ENCODE measurements at regions not wholly inside any gene's neighbourhood (a gene's known extent, or its start where the extent isn't known, plus 50 kb on each side); places are given as distances from the start of the nearest gene placed in this dataset.

GRCh38 chr2:7952046-7952745 lies 729.7 kb upstream of the ID2 start:
- DNase-seq = no peak

GRCh38 chr2:7953195-7953594 lies 728.7 kb upstream of the ID2 start:
- no peak for DNase-seq

- DNase-seq = no peak
These were observed 727.6 kb upstream of the ID2 start for GRCh38 chr2:7954234-7954633.

DNA sequence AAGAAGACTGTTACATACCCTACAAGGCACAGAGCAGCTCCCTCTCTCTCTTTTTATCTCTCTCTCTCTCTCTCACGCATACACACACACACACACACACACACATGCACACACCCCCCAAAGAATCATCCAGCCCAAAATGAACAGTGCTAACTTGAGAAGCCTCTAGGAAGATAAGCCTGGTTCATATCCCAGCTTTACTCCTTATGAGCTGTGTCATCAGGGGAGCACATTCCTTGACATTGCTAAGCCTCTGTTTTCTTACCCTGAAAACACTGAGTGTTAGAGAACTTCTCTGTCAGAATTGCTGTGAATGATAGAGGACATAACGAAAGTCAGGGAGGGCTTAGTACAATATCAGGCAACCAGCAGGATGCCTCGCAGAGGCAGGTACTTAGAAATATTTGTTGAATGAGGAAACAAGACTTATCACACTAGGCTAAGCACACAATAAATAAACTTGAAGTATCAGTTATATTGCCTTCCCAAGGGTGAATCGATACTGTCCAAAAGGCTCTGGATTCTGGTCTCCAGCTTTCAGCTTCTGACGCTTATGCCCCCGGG lies 725.6 kb upstream of the ID2 start:
- DNase-seq = no peak

DNA sequence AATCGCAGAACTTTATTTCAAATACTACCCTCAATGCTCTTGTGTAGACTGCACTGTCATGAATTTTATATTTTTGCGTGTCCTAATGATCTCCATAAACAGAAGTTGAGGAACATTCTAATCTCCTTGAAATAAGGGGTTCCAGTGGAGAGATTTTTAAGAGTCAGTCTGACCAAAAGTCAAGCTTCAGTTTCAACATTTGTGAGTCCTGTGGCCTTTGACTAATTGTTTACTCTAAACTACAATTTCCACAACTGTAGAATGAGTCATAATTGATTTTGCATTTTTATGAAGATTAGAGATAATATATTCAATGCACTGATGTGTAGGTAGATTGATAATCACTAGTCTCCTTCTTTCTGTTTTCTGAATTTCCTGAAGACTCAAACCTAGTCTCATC lies 720.3 kb upstream of the ID2 start:
- no peak for DNase-seq

- DNase-seq = no peak
These were observed 719.7 kb upstream of the ID2 start for GRCh38 chr2:7962161-7962560.

DNA sequence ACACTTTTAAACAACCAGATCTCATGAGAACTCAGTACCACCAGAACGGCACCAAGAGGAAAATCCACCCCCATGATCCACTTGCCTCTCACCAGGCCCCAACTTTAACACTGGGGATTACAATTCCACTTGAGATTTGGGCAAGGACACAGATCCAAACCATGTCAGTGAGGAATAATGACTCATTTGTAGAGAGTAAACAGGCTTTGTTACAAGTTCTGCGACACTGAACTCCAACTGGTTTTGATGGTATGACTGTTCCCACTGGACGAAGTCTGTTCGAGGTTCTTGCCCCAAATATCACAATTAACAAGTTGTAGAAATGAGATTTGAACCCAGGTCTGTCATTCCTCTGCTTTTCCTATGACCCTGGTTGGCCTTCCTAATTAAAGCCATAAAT lies 718.1 kb upstream of the ID2 start:
- DNase-seq = no peak

DNA sequence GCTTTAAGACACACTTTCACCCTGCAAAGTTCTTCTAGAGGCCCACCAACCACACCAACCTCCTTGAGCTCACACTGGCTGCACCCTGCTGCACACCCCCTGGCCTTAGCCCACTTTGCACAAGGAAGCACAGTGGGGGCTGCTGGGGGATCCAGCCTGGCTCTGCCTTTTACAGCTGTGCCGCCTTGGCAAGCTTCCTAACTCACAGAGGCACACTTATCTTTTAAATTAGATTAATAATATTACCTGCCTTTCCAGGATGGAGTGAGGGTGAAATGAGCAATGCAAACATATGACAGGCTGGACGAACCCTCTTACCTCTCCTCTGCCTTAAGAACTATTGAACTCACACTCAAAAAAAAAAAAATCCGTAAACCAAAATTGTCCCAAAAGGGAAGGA lies 715.8 kb upstream of the ID2 start:
- no peak for DNase-seq

GRCh38 chr2:7967707-7968405 lies 714.0 kb upstream of the ID2 start:
- DNase-seq = no peak

- DNase-seq = no peak
These were observed 711.9 kb upstream of the ID2 start for GRCh38 chr2:7969756-7970515.

DNA sequence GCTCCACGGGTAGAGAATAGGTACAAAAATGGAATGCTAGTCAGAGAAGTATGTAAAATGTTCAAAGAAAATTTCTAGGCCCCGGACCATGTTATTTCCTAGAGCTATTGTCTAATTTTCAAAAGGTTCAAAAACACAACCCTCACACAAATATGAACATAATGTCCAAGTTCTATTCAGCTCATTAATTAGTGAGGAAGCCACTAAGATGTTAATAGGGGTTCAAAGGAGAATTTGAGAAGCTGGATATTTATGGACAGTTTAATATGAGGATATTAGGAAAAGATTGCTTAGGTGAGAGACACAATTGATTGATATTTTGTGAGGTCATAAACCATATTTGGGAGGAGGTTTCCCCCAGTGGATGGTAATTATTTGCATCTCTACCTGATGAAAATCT lies 710.6 kb upstream of the ID2 start:
- DNase-seq = no peak

GRCh38 chr2:7971841-7972240 lies 710.0 kb upstream of the ID2 start:
- no peak for DNase-seq

DNA sequence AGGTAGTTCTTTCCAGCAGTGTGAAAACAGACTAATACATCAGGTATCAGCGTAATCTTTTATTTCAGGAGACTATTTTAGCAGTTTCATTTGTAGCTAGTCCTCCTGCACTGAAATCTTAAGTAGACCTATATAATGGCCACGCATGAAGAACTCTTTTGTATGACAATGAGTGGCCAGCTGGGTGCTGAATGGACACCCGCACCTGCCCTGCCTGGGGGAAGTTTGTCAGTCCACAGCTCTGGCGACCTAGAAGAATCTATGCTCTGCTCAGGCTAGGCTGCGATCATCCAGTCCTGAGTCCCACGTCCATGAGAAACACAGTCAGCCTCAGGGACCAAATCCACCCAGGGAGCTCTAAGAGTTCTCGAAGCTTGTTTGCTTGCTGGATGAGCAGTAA lies 709.2 kb upstream of the ID2 start:
- DNase-seq = no peak

DNA sequence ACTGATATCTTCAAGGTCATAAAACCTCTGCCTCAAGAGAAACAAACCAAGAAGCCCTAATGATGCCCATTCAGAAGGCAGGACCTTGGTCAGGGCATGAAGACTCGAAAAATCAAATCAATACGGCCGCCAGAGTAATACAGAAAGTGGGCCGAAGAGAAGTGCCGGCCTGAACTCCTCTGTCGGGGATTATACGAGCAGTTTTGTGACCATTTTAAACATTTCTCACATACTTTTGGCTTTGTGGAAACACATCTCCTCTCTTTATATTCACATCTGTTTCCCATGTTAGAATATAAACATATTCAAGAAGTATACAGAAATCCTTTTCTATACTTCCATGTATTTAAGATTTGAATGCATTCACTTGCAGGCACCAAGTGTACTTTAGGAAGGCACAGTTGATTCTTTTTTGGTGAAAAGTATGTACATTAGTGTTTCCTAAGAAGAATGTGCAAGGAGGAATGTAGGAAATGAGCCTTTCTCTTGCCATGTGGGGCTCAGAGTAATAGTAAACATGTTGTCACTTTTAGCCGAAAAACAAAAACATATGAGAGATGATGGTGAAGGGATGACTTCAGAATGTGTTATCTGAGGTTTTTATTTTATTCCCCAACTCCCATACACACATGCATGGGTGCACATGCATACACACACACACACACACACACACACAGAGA lies 707.9 kb upstream of the ID2 start:
- DNase-seq = no peak

DNA sequence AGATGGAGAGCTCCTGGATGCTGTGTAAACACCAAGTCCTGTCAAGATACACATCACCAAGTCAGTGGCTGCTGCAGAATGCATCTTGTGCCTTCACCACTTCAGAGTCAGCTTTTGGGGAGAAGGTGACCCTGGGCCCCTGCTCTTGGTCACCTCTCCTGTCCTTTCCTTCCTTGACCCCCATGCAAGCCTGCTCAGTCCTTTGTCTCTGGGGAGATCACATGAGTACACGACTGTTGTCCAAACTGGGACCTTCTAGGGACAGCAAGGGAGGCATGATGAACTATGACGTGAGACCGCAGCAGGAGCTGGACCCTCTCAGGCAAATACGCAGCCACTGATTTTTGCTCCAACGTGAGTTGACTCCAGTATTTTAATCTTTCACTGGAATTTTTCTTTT lies 706.9 kb upstream of the ID2 start:
- DNase-seq = no peak

GRCh38 chr2:7976206-7976605 lies 705.6 kb upstream of the ID2 start:
- no peak for DNase-seq

GRCh38 chr2:7977981-7978380 lies 703.9 kb upstream of the ID2 start:
- no peak for DNase-seq

DNA sequence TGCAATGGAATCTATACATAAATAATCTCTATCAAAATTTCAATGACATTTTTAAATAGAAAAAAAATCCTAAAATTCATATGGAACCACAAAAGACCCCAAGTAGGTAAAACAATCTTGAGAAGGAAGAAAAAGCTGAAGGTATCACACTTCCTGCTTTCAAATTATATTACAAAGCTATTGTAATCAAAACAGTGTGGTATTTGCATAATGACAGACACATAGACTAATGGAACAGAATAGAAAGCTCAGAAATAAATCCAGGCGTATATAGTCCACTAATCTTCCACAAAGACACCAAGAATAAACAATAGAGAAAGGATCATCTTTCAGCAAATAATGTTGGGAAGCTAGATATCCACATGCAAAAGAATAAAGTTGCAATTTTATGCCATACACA lies 699.8 kb upstream of the ID2 start:
- no peak for DNase-seq

- no peak for DNase-seq
These were observed 698.4 kb upstream of the ID2 start for GRCh38 chr2:7983451-7983850.

DNA sequence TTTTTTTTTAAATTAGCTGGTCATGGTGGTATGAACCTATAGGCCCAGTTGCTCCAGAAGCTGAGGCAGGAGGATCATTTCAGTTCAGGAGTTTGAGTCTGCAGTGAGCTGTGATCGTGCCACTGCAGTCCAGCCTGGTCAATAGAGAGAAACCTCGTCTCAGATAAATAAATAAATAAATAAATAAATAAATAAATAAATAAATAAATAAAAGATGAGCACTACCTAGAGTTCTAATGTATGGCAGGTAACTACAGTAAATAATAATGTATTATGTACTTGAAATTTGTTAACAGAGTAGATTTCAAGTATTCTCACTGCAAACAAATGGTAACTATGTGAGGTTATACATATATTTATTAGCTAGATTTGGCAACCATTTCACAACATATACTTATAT lies 697.9 kb upstream of the ID2 start:
- DNase-seq = no peak

GRCh38 chr2:7984693-7985353 lies 697.0 kb upstream of the ID2 start:
- no peak for DNase-seq

DNA sequence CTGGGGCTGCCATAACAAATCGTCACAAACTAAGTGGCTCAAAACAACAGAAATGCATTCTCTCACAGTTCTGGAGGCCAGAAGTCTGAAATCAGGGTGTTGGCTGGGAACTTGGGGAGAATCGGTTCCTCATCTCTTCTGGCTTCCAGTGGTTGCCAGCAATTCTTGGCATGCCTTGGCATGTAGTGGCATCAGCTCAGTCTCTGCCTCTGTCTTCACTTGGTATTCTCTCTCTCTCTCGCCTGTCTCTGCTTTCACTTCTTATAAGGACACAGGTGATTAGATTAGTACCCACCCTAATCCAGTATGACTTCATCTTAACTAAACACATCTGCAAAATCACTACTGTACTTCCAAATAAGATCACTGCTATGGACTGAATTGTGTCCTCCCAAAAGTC lies 695.4 kb upstream of the ID2 start:
- DNase-seq = no peak

DNA sequence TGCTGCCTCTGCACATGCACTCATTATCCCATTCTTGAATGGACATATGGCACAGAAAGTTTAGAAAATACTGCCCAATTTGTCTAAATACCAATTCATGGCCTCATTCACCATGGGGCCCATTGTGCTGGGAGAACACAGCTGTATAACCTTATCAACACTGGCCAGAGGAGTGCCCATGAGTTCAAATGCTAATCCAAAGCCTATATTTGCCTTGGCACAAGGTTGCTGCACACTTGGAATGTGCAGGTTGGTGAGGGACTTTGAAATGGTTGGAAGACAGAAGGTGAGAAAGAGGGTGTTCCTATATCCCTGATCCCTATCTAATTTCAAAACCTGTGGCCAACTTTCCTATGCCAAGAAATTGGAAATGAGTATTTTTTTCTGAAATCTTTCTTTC lies 693.9 kb upstream of the ID2 start:
- no peak for DNase-seq
